CMK (cell line): ENCODE measurements at regions not wholly inside any gene's neighbourhood (a gene's known extent, or its start where the extent isn't known, plus 50 kb on each side); places are given as distances from the start of the nearest gene placed in this dataset.

Experiments used
- DNase-seq: peaks from one replicate; pipeline ENCODE4 v3.0.0-alpha.2; 2010; ENCODE audit warnings: low read depth

GRCh38 chr6:138695193-138695592, 78.4 kb upstream of the CCDC28A start:
- no peak for DNase-seq

- no peak for DNase-seq
Observed at GRCh38 chr6:138714493-138714892, 59.1 kb upstream of the CCDC28A start.

- DNase-seq = no peak
Observed at GRCh38 chr6:138716013-138716412, 57.6 kb upstream of the CCDC28A start.

DNA sequence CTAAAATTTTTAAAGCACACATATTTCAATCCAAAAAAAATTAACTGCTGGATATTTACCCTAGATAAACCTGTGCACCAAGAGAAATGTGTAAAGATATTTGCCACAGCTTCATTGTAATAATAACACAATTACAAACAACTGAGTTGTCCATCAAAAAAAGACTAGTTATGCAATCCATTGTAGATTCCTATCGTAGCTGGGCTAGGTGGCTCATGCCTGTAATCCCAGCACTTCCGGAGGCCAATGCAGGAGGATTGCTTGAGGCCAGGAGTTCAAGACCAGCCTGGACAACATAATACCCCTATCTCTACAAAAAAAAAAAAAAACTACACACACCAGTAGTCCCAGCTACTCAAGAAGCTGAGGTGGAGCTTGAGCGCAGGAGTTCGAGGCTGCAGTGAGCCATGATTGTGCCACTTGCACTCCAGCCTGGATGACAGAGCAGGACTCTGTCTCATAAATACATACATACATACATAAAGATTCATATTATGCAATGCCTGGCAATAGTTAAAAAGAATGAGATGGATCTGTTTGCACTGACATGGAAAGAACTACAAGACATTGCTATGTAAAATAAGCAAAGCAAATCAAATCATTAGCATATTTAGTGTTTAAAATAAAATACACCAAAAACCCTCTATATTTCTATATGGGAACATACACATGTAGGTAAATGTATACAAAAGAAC, 56.5 kb upstream of the CCDC28A start:
- DNase-seq = no peak

GRCh38 chr6:138719011-138719635, 54.4 kb upstream of the CCDC28A start:
- no peak for DNase-seq

GRCh38 chr6:138719744-138720143, 53.8 kb upstream of the CCDC28A start:
- no peak for DNase-seq

GRCh38 chr6:138722425-138723371, 50.9 kb upstream of the CCDC28A start:
- peak; percentile 64 for DNase-seq
